Small intestine (tissue), 7 donors: ENCODE measurements at regions not wholly inside any gene's neighbourhood (a gene's known extent, or its start where the extent isn't known, plus 50 kb on each side); places are given as distances from the start of the nearest gene placed in this dataset.

Experiments used
- DNase-seq, 2 donors: peaks; one replicate each; pipeline versions ENCODE4 v3.0.0 to v3.0.0-alpha.2; 2013
- FAIRE-seq: peaks from 2 replicates; lab custom pipeline; 2012; peaks lifted over from hg19 to GRCh38; lab: Jason Lieb, UNC
- H3K27ac ChIP-seq, 3 donors: one replicate each; pipeline ENCODE4 v1.5.1; 2013; ENCODE audit warnings: low read length in 2 of 3, mild to moderate bottlenecking in 2 of 3, control low read depth in 1 of 3, inconsistent platforms in 1 of 3, low read depth in 1 of 3, moderate library complexity in 1 of 3
- H3K27me3 ChIP-seq, 3 donors: one replicate each; pipeline ENCODE4 v1.6.1; 2013; ENCODE audit warnings: low read length in 3 of 3, inconsistent platforms in 1 of 3; ENCODE audit not compliant: control insufficient read depth in 3 of 3, insufficient read depth in 3 of 3
- H3K36me3 ChIP-seq, 3 donors: one replicate each; pipeline ENCODE4 v1.6.1; 2013; ENCODE audit warnings: low read length in 3 of 3, inconsistent platforms in 1 of 3, low read depth in 1 of 3, mild to moderate bottlenecking in 1 of 3, moderate library complexity in 1 of 3; ENCODE audit not compliant: control insufficient read depth in 3 of 3, insufficient read depth in 2 of 3
- H3K4me1 ChIP-seq, 3 donors: one replicate each; pipeline ENCODE4 v1.6.1; 2013; ENCODE audit warnings: low read length in 2 of 3, inconsistent platforms in 1 of 3, low read depth in 1 of 3, mild to moderate bottlenecking in 1 of 3, moderate library complexity in 1 of 3; ENCODE audit not compliant: control insufficient read depth in 3 of 3, insufficient read depth in 2 of 3
- H3K4me3 ChIP-seq, 3 donors: one replicate each; pipeline ENCODE4 v1.5.1; 2013; ENCODE audit warnings: low read length in 3 of 3, control low read depth in 1 of 3, inconsistent platforms in 1 of 3, low read depth in 1 of 3, mild to moderate bottlenecking in 1 of 3, moderate library complexity in 1 of 3
- H3K9me3 ChIP-seq, 2 donors: one replicate each; pipeline ENCODE4 v1.6.1; 2013; ENCODE audit warnings: low read depth in 1 of 2, low read length in 1 of 2; ENCODE audit not compliant: control insufficient read depth in 2 of 2, insufficient read depth in 1 of 2
- WGBS, 3 donors: extraction: QIAGEN DNeasy Blood & Tissue Kit; methylation state at CpG; one replicate each; pipeline ENCODE4 v1.1.7; 2013; 5-methylcytosine and 5-hydroxymethylcytosine counted together
- donor health status: healthy with polysubstance abuse.
- donor health status: control.
- donor health status: control.
- donor health status: Bipolar disorder and iron deficiency.
- donor health status: healthy.

DNA sequence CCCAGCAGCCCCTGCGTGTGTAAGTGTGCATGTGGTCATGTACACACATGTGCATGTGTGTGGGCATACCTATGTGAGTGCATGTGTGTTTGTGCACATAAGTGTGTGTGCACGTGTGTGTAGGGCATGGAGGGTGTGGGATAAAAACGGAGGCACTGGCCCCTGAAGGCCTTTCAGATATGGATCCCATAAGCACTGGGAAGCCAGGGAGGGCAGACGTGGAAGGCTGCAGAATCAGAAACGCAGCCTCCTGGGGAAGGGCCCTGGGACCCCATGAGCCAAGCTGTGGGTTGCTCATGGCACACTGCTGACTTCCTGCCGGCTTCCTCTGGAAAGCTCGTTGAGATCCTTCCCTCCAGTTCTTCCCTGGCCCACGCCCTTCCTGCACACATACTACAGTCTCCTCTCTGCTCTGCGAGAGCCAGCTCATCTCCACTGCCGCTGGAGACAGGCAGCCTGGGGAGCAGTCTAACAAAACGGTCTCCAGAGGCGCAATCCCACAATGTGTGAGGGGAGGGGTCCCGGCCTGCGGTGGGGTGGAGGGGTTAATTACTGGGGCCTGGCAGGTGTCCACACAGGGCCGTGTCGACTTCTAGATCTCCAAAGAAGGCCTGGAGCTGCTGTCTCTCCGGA lies 435.2 kb upstream of the B3GAT1 start:
- Histone ChIP-seq H3K4me1 (no peaks in the 10 kb centered on the region), H3K9me3 (no peaks in the 10 kb centered on the region), H3K36me3 (no peaks in the 10 kb centered on the region), H3K4me3 (no peak overlapping the region), H3K27ac (no peak overlapping the region), H3K27me3 (peaks cover 0 to 2% (median 0%) of the 10 kb centered on the region in 3 donors)
- DNase-seq (no peak), FAIRE-seq (no peak)
- 65 to 73% (median 66%) methylated on average over 17 of the region's 17 CpGs for WGBS, 3 donors

- Histone ChIP-seq H3K9me3 (no peaks in the 10 kb centered on the region), H3K27me3 (peaks cover 0 to 2% (median 0%) of the 10 kb centered on the region in 3 donors), H3K27ac (no peak overlapping the region), H3K4me1 (no peaks in the 10 kb centered on the region), H3K4me3 (no peak overlapping the region), H3K36me3 (no peaks in the 10 kb centered on the region)
- FAIRE-seq (no peak), DNase-seq (no peak)
- WGBS, 3 donors = 65 to 75% (median 65%) methylated on average over 10 to 11 of the region's 11 CpGs
These were observed 434.5 kb upstream of the B3GAT1 start for GRCh38 chr11:134846328-134847082.

GRCh38 chr11:134845474-134846327 lies 433.7 kb upstream of the B3GAT1 start:
- no peaks in the 10 kb centered on the region for H3K4me1 ChIP-seq
- FAIRE-seq (no peak), DNase-seq (no peak)
- no peaks in the 10 kb centered on the region for H3K36me3 ChIP-seq
- H3K4me3 ChIP-seq = no peak overlapping the region
- WGBS, 3 donors = 79 to 81% (median 80%) methylated on average over 13 of the region's 13 CpGs
- H3K9me3 ChIP-seq = no peaks in the 10 kb centered on the region
- no peak overlapping the region for H3K27ac ChIP-seq
- H3K27me3 ChIP-seq = peaks cover 0 to 2% (median 0%) of the 10 kb centered on the region in 3 donors

DNA sequence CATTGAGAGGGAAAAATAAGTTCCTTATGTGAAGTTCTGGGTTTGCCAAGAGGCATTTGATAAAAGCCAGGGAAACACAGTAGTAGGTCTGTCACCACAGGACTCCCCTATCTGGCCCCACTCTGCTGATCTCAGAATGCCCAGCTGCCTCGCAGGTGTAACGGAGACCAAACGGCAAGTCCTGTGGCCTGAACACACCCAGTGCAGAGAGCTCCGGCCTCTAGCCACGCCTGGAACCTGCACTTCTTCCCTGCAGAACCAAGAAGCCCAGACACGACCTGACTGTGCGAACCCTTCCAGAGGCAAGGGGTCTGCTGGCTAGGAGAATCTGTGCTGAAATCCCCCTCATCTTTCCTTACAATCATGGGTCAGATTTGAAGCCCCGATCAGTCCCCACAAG lies 432.8 kb upstream of the B3GAT1 start:
- Histone ChIP-seq H3K27ac (no peak overlapping the region), H3K9me3 (no peaks in the 10 kb centered on the region), H3K4me3 (no peak overlapping the region), H3K4me1 (no peaks in the 10 kb centered on the region), H3K27me3 (peaks cover 0 to 2% (median 0%) of the 10 kb centered on the region in 3 donors), H3K36me3 (no peaks in the 10 kb centered on the region)
- WGBS, 3 donors = 40 to 66% (median 43%) methylated on average over 8 of the region's 8 CpGs
- FAIRE-seq (no peak), DNase-seq (no peak)

DNA sequence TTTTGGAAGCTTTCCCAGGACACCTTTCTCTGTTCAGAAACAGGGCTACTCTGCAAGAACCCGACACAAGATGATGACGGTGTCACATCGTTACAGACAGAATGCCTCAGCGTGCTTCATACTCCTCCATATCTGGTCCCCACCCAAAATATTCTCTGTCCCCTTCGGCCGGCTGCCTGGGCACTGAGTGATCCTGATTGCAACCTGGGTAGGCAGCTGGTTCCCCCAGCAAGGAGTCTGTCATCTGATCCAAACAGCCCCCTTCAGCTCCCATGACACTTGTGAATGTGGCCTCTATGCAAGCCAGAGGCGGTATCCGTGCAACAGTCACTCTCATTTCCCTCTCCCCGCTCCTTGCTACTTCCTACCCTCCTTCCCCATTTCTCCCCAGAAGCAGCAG lies 431.7 kb upstream of the B3GAT1 start:
- DNase-seq (no peak), FAIRE-seq (no peak)
- H3K27ac ChIP-seq = no peak overlapping the region

DNA sequence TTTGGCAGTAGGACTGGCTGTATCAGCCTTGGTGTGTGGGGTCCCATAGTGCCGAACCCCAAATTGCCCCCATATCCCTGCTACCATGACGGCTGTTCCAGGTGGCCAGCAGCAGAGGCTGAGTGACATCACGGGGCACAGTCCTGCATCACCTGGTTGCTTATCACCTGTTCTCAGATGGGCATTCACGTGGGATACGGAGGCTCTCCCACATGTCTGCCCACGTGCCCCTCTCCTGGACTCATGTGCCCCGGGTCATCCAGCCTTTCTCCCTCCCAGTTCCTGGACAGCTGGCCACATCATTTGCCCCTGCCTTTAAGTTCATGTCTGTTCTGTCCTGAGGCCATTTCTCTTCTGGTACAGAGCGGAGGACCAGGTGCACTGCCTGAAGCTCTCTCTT lies 431.0 kb upstream of the B3GAT1 start:
- no peaks in the 10 kb centered on the region for H3K9me3 ChIP-seq
- FAIRE-seq = no peak
- H3K27ac ChIP-seq = no peak overlapping the region
- DNase-seq = no peak
- no peaks in the 10 kb centered on the region for H3K36me3 ChIP-seq
- WGBS, 3 donors = 75 to 87% (median 79%) methylated on average over 8 of the region's 8 CpGs
- H3K27me3 ChIP-seq = peaks cover 0 to 2% (median 0%) of the 10 kb centered on the region in 3 donors
- H3K4me1 ChIP-seq = no peaks in the 10 kb centered on the region
- no peak overlapping the region for H3K4me3 ChIP-seq

More for the DNA sequence above, 431.7 kb upstream of the B3GAT1 start:
- Histone ChIP-seq H3K4me3 (no peak overlapping the region), H3K4me1 (no peaks in the 10 kb centered on the region), H3K27me3 (peaks cover 0 to 2% (median 0%) of the 10 kb centered on the region in 3 donors), H3K9me3 (no peaks in the 10 kb centered on the region), H3K36me3 (no peaks in the 10 kb centered on the region)
- WGBS, 3 donors = 78 to 88% (median 79%) methylated on average over 9 of the region's 9 CpGs

DNA sequence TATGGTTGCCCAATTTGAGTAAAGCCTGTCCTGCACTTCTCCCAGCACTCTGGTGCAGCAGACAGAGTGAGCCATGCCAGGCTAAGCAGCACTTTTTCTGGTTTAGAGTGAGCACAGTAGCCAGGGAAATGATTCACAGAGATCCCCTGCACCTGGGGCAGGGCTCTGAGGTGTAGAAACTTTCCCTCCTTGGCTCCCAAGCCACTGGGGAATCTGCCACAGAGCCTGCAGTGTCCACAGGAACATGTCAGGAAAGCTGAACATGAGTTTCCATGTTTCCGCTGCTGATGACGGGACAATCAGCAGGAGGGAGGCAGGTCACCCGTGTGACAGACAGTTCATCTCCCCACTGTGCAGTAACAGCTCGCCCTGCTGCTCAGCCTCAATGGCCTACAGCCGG lies 429.9 kb upstream of the B3GAT1 start:
- no peak overlapping the region for H3K4me3 ChIP-seq
- 73 to 83% (median 73%) methylated on average over 5 of the region's 5 CpGs for WGBS, 3 donors
- H3K27me3 ChIP-seq = peaks cover 0 to under 1% (median 0%) of the 10 kb centered on the region in 3 donors
- no peaks in the 10 kb centered on the region for H3K4me1 ChIP-seq
- no peak overlapping the region for H3K27ac ChIP-seq
- DNase-seq (no peak), FAIRE-seq (no peak)
- no peaks in the 10 kb centered on the region for H3K36me3 ChIP-seq
- no peaks in the 10 kb centered on the region for H3K9me3 ChIP-seq

GRCh38 chr11:134841411-134841810 lies 429.4 kb upstream of the B3GAT1 start:
- no peak for FAIRE-seq
- 58 to 62% (median 61%) methylated on average over 5 of the region's 5 CpGs for WGBS, 3 donors
- H3K4me3 ChIP-seq = no peak overlapping the region

More at GRCh38 chr11:134841411-134841810, 429.4 kb upstream of the B3GAT1 start:
- no peaks in the 10 kb centered on the region for H3K27me3 ChIP-seq
- no peak overlapping the region for H3K27ac ChIP-seq
- DNase-seq = no peak
- no peaks in the 10 kb centered on the region for H3K4me1 ChIP-seq
- H3K9me3 ChIP-seq = no peaks in the 10 kb centered on the region
- H3K36me3 ChIP-seq = no peaks in the 10 kb centered on the region
